OCI-LY3 (cell line): ENCODE measurements at regions not wholly inside any gene's neighbourhood (a gene's known extent, or its start where the extent isn't known, plus 50 kb on each side); places are given as distances from the start of the nearest gene placed in this dataset.

ENCODE experiments used
- EZH2phosphoT487 ChIP-seq: fragments of 200-600 bp; shearing (Covaris generic); IDR thresholded peaks from 2 replicates; pipeline ENCODE4 v1.6.1; 2018; ENCODE audit warnings: antibody characterized with exemption, mixed run types, low read depth
- TF ChIP-seq, protein P1 (sequence below): fragments of 200-600, 300-600 bp; sonication (generic); IDR thresholded peaks from 2 replicates; pipeline ENCODE4 v1.5.1; 2014; ENCODE audit warnings: antibody characterized with exemption, low read length, low read depth

DNA sequence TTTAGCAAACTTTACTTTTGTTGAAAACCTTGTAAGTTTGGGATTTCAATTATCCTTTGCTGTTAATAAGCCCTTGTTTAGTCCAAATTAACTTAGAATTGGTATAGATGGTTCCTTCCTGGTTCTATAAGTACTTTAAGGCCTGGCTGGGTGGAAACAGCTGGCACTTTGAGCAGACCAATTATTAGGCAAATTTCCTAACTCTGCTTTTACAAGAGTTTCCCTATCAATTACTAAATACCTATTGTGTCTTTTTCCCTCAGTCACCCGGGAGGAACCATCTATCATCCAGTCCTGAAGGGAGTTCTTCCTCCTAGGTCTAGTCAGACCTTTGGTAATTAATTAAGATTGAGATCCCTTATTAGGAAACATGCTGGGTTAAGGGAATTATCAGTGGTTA is 138.0 kb downstream of the SLC38A6 start:
- TF ChIP-seq, protein P1, sequence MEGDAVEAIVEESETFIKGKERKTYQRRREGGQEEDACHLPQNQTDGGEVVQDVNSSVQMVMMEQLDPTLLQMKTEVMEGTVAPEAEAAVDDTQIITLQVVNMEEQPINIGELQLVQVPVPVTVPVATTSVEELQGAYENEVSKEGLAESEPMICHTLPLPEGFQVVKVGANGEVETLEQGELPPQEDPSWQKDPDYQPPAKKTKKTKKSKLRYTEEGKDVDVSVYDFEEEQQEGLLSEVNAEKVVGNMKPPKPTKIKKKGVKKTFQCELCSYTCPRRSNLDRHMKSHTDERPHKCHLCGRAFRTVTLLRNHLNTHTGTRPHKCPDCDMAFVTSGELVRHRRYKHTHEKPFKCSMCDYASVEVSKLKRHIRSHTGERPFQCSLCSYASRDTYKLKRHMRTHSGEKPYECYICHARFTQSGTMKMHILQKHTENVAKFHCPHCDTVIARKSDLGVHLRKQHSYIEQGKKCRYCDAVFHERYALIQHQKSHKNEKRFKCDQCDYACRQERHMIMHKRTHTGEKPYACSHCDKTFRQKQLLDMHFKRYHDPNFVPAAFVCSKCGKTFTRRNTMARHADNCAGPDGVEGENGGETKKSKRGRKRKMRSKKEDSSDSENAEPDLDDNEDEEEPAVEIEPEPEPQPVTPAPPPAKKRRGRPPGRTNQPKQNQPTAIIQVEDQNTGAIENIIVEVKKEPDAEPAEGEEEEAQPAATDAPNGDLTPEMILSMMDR, result no peak
- TF ChIP-seq EZH2phosphoT487, result no peak
